ENCODE measurements at regions not wholly inside any gene's neighbourhood (a gene's known extent, or its start where the extent isn't known, plus 50 kb on each side); places are given as distances from the start of the nearest gene placed in this dataset.
"Not testable (repeated sequence)": the region's sequence is repeated elsewhere in the genome, so short reads cannot be mapped to it uniquely, and the experiment has no call there.

GRCh38 chr2:180882959-180883358, 97.4 kb upstream of the UBE2E3 start:
- H3K4me3 ChIP-seq (ENCODE audit: low read length): no peak overlapping the region
- no peaks in the 10 kb centered on the region for H3K27me3 ChIP-seq (ENCODE audit: control insufficient read depth, insufficient read depth, low read length)
- H3K4me1 ChIP-seq (ENCODE audit: control insufficient read depth, insufficient read depth, low read length): no peaks in the 10 kb centered on the region
- H3K9ac ChIP-seq (ENCODE audit: low read depth, low read length): no peak overlapping the region
- H3K9me3 ChIP-seq (replicated peaks; ENCODE audit: low read length): no peaks in the 10 kb centered on the region
- H3K4me2 ChIP-seq (ENCODE audit: low read length): no peak overlapping the region
- no peaks in the 10 kb centered on the region for H3K36me3 ChIP-seq (ENCODE audit: insufficient read depth, low read length)

GRCh38 chr2:180876506-180876905, 103.9 kb upstream of the UBE2E3 start:
- H3K4me3 ChIP-seq (ENCODE audit: low read length): no peak overlapping the region
- no peaks in the 10 kb centered on the region for H3K9me3 ChIP-seq (replicated peaks; ENCODE audit: low read length)
- no peak overlapping the region for H3K9ac ChIP-seq (ENCODE audit: low read depth, low read length)
- no peaks in the 10 kb centered on the region for H3K27me3 ChIP-seq (ENCODE audit: control insufficient read depth, insufficient read depth, low read length)
- H3K4me1 ChIP-seq (ENCODE audit: control insufficient read depth, insufficient read depth, low read length): no peaks in the 10 kb centered on the region
- H3K4me2 ChIP-seq (ENCODE audit: low read length): no peak overlapping the region
- no peaks in the 10 kb centered on the region for H3K36me3 ChIP-seq (ENCODE audit: insufficient read depth, low read length)

- no peaks in the 10 kb centered on the region for H3K36me3 ChIP-seq (ENCODE audit: insufficient read depth, low read length)
- H3K4me3 ChIP-seq (ENCODE audit: low read length): no peak overlapping the region
- H3K4me1 ChIP-seq (ENCODE audit: control insufficient read depth, insufficient read depth, low read length): no peaks in the 10 kb centered on the region
- no peaks in the 10 kb centered on the region for H3K27me3 ChIP-seq (ENCODE audit: control insufficient read depth, insufficient read depth, low read length)
- H3K9ac ChIP-seq (ENCODE audit: low read depth, low read length): no peak overlapping the region
- no peaks in the 10 kb centered on the region for H3K9me3 ChIP-seq (replicated peaks; ENCODE audit: low read length)
- no peak overlapping the region for H3K4me2 ChIP-seq (ENCODE audit: low read length)
These were observed 107.2 kb upstream of the UBE2E3 start for GRCh38 chr2:180873219-180873618.

GRCh38 chr2:180872781-180873180, 107.6 kb upstream of the UBE2E3 start:
- not testable (repeated sequence) for H3K4me3 ChIP-seq (ENCODE audit: low read length); H3K36me3 ChIP-seq (ENCODE audit: insufficient read depth, low read length); H3K4me2 ChIP-seq (ENCODE audit: low read length); H3K27me3 ChIP-seq (ENCODE audit: control insufficient read depth, insufficient read depth, low read length); H3K4me1 ChIP-seq (ENCODE audit: control insufficient read depth, insufficient read depth, low read length); H3K9ac ChIP-seq (ENCODE audit: low read depth, low read length); H3K9me3 ChIP-seq (replicated peaks; ENCODE audit: low read length)

- no peaks in the 10 kb centered on the region for H3K9me3 ChIP-seq (replicated peaks; ENCODE audit: low read length)
- no peaks in the 10 kb centered on the region for H3K36me3 ChIP-seq (ENCODE audit: insufficient read depth, low read length)
- H3K4me3 ChIP-seq (ENCODE audit: low read length): no peak overlapping the region
- no peak overlapping the region for H3K9ac ChIP-seq (ENCODE audit: low read depth, low read length)
- H3K4me2 ChIP-seq (ENCODE audit: low read length): no peak overlapping the region
- H3K27me3 ChIP-seq (ENCODE audit: control insufficient read depth, insufficient read depth, low read length): no peaks in the 10 kb centered on the region
- H3K4me1 ChIP-seq (ENCODE audit: control insufficient read depth, insufficient read depth, low read length): no peaks in the 10 kb centered on the region
These were observed 108.2 kb upstream of the UBE2E3 start for GRCh38 chr2:180872255-180872654.

GRCh38 chr2:180871649-180872048, 108.8 kb upstream of the UBE2E3 start:
- no peaks in the 10 kb centered on the region for H3K36me3 ChIP-seq (ENCODE audit: insufficient read depth, low read length)
- no peak overlapping the region for H3K4me2 ChIP-seq (ENCODE audit: low read length)
- H3K9me3 ChIP-seq (replicated peaks; ENCODE audit: low read length): no peaks in the 10 kb centered on the region
- no peak overlapping the region for H3K4me3 ChIP-seq (ENCODE audit: low read length)
- no peaks in the 10 kb centered on the region for H3K27me3 ChIP-seq (ENCODE audit: control insufficient read depth, insufficient read depth, low read length)
- H3K4me1 ChIP-seq (ENCODE audit: control insufficient read depth, insufficient read depth, low read length): no peaks in the 10 kb centered on the region
- H3K9ac ChIP-seq (ENCODE audit: low read depth, low read length): no peak overlapping the region

GRCh38 chr2:180849851-180850250, 130.6 kb upstream of the UBE2E3 start:
- Histone ChIP-seq H3K9ac (ENCODE audit: low read depth, low read length) (no peak overlapping the region), H3K4me2 (ENCODE audit: low read length) (no peak overlapping the region), H3K4me3 (ENCODE audit: low read length) (no peak overlapping the region), H3K4me1 (ENCODE audit: control insufficient read depth, insufficient read depth, low read length) (no peaks in the 10 kb centered on the region), H3K36me3 (ENCODE audit: insufficient read depth, low read length) (no peaks in the 10 kb centered on the region), H3K9me3 (replicated peaks; ENCODE audit: low read length) (no peaks in the 10 kb centered on the region), H3K27me3 (ENCODE audit: control insufficient read depth, insufficient read depth, low read length) (no peaks in the 10 kb centered on the region)

GRCh38 chr2:180848393-180848792, 132.0 kb upstream of the UBE2E3 start:
- Histone ChIP-seq H3K4me1 (ENCODE audit: control insufficient read depth, insufficient read depth, low read length) (no peaks in the 10 kb centered on the region), H3K36me3 (ENCODE audit: insufficient read depth, low read length) (no peaks in the 10 kb centered on the region)

GRCh38 chr2:180846756-180847472, 133.5 kb upstream of the UBE2E3 start:
- Histone ChIP-seq H3K4me1 (ENCODE audit: control insufficient read depth, insufficient read depth, low read length) (no peaks in the 10 kb centered on the region), H3K27me3 (ENCODE audit: control insufficient read depth, insufficient read depth, low read length) (no peaks in the 10 kb centered on the region), H3K36me3 (ENCODE audit: insufficient read depth, low read length) (no peaks in the 10 kb centered on the region), H3K4me3 (ENCODE audit: low read length) (no peak overlapping the region), H3K9me3 (replicated peaks; ENCODE audit: low read length) (no peaks in the 10 kb centered on the region), H3K4me2 (ENCODE audit: low read length) (no peak overlapping the region), H3K9ac (ENCODE audit: low read depth, low read length) (no peak overlapping the region)

More at GRCh38 chr2:180848393-180848792, 132.0 kb upstream of the UBE2E3 start:
- Histone ChIP-seq H3K9me3 (replicated peaks; ENCODE audit: low read length) (no peaks in the 10 kb centered on the region), H3K4me2 (ENCODE audit: low read length) (no peak overlapping the region), H3K27me3 (ENCODE audit: control insufficient read depth, insufficient read depth, low read length) (no peaks in the 10 kb centered on the region), H3K9ac (ENCODE audit: low read depth, low read length) (no peak overlapping the region), H3K4me3 (ENCODE audit: low read length) (no peak overlapping the region)

- H3K4me3 ChIP-seq (ENCODE audit: low read length): no peak overlapping the region
- no peak overlapping the region for H3K9ac ChIP-seq (ENCODE audit: low read depth, low read length)
- H3K36me3 ChIP-seq (ENCODE audit: insufficient read depth, low read length): no peaks in the 10 kb centered on the region
- no peaks in the 10 kb centered on the region for H3K4me1 ChIP-seq (ENCODE audit: control insufficient read depth, insufficient read depth, low read length)
- no peaks in the 10 kb centered on the region for H3K9me3 ChIP-seq (replicated peaks; ENCODE audit: low read length)
- no peak overlapping the region for H3K4me2 ChIP-seq (ENCODE audit: low read length)
- H3K27me3 ChIP-seq (ENCODE audit: control insufficient read depth, insufficient read depth, low read length): no peaks in the 10 kb centered on the region
These were observed 137.9 kb upstream of the UBE2E3 start for GRCh38 chr2:180842461-180842860.

- Histone ChIP-seq H3K36me3 (ENCODE audit: insufficient read depth, low read length) (no peaks in the 10 kb centered on the region), H3K27me3 (ENCODE audit: control insufficient read depth, insufficient read depth, low read length) (no peaks in the 10 kb centered on the region), H3K4me1 (ENCODE audit: control insufficient read depth, insufficient read depth, low read length) (no peaks in the 10 kb centered on the region), H3K4me2 (ENCODE audit: low read length) (no peak overlapping the region), H3K9ac (ENCODE audit: low read depth, low read length) (no peak overlapping the region), H3K9me3 (replicated peaks; ENCODE audit: low read length) (no peaks in the 10 kb centered on the region), H3K4me3 (ENCODE audit: low read length) (no peak overlapping the region)
These were observed 139.8 kb upstream of the UBE2E3 start for GRCh38 chr2:180840641-180841040.

- H3K4me3 ChIP-seq (ENCODE audit: low read length): no peak overlapping the region
- H3K4me1 ChIP-seq (ENCODE audit: control insufficient read depth, insufficient read depth, low read length): no peaks in the 10 kb centered on the region
These were observed 150.6 kb upstream of the UBE2E3 start for GRCh38 chr2:180829836-180830235.

More at GRCh38 chr2:180829836-180830235, 150.6 kb upstream of the UBE2E3 start:
- Histone ChIP-seq H3K27me3 (ENCODE audit: control insufficient read depth, insufficient read depth, low read length) (no peaks in the 10 kb centered on the region), H3K4me2 (ENCODE audit: low read length) (no peak overlapping the region), H3K9me3 (replicated peaks; ENCODE audit: low read length) (no peaks in the 10 kb centered on the region), H3K36me3 (ENCODE audit: insufficient read depth, low read length) (no peaks in the 10 kb centered on the region), H3K9ac (ENCODE audit: low read depth, low read length) (no peak overlapping the region)
